CD4-positive, alpha-beta T cell (primary cell): ENCODE measurements at regions not wholly inside any gene's neighbourhood (a gene's known extent, or its start where the extent isn't known, plus 50 kb on each side); places are given as distances from the start of the nearest gene placed in this dataset.
A peak's percentile ranks its signal among the peaks of the same experiment; 100 is the strongest.

Source experiments
- ATAC-seq: fragments of 200-7000 bp; cut with Tn5 transposase; one replicate; pipeline ENCODE4 v1.10.0; 2022; ENCODE audit warnings: mild to moderate bottlenecking; ENCODE audit not compliant: poor library complexity
- CTCF ChIA-PET: fragments of 350-600 bp; sonication (Branson Sonifier 250); formaldehyde crosslinking; loops from one replicate; lab custom pipeline; 2021; ENCODE audit warnings: antibody characterized with exemption, inconsistent platforms; lab: Charles Lee
- POLR2A ChIA-PET: fragments of 350-600 bp; sonication (Branson Sonifier 250); formaldehyde crosslinking; loops from one replicate; lab custom pipeline; 2021; ENCODE audit warnings: antibody characterized with exemption, inconsistent platforms; lab: Charles Lee
- DNase-seq, 14 experiments: peaks; one replicate each; pipeline ENCODE4 v3.0.0-alpha.2; 2013 to 2020; ENCODE audit warnings: mixed read lengths in 2 of 14
- H3K27ac ChIP-seq, 2 donors: one replicate each; pipeline versions ENCODE4 v1.5.1 to v1.7.0; 2013; ENCODE audit warnings: low read length in 2 of 2, low read depth in 1 of 2, mild to moderate bottlenecking in 1 of 2
- H3K27me3 ChIP-seq, 2 experiments: 1 replicate in 1 of 2; 2 replicates in 1 of 2; pipeline versions ENCODE4 v1.6.1 to v1.7.0; 2013; ENCODE audit warnings: low read length in 2 of 2, control low read depth in 1 of 2, mild to moderate bottlenecking in 1 of 2, moderate library complexity in 1 of 2; ENCODE audit not compliant: insufficient read depth in 2 of 2, control insufficient read depth in 1 of 2
- H3K36me3 ChIP-seq: one replicate; pipeline ENCODE4 v1.6.1; 2013; ENCODE audit warnings: low read length, control low read depth; ENCODE audit not compliant: insufficient read depth
- H3K4me1 ChIP-seq: one replicate; pipeline ENCODE4 v1.6.1; 2013; ENCODE audit warnings: low read length, control low read depth; ENCODE audit not compliant: insufficient read depth
- H3K4me3 ChIP-seq: one replicate; pipeline ENCODE4 v1.5.1; 2013; ENCODE audit warnings: mild to moderate bottlenecking, low read length, moderate library complexity
- H3K9me3 ChIP-seq, 2 experiments: 1 replicate in 1 of 2; 2 replicates in 1 of 2; pipeline versions ENCODE4 v1.6.1 to v1.7.0; 2013; ENCODE audit warnings: low read length in 2 of 2, mild to moderate bottlenecking in 2 of 2, control low read depth in 1 of 2, moderate library complexity in 1 of 2; ENCODE audit not compliant: control insufficient read depth in 1 of 2, insufficient read depth in 1 of 2
- H3K27ac Mint-ChIP-seq: one replicate; pipeline ENCODE4 v1.8.0; 2020; ENCODE audit warnings: mixed read lengths
- H3K27me3 Mint-ChIP-seq: one replicate; pipeline ENCODE4 v1.8.0; 2021; ENCODE audit warnings: mixed read lengths
- H3K36me3 Mint-ChIP-seq: one replicate; pipeline ENCODE4 v1.8.0; 2021; ENCODE audit warnings: low read depth, mixed read lengths
- H3K4me1 Mint-ChIP-seq: one replicate; pipeline ENCODE4 v1.8.0; 2021; ENCODE audit warnings: low read depth, mixed read lengths
- H3K4me3 Mint-ChIP-seq: one replicate; pipeline ENCODE4 v1.8.0; 2020; ENCODE audit warnings: mild to moderate bottlenecking, mixed read lengths
- H3K9me3 Mint-ChIP-seq: one replicate; pipeline ENCODE4 v1.8.0; 2020; ENCODE audit warnings: mixed read lengths
- CTCF ChIP-seq: fragments of 200-600 bp; IDR thresholded peaks from one replicate; pipeline ENCODE4 v1.8.0; 2022; ENCODE audit warnings: antibody characterized with exemption, mild to moderate bottlenecking
- intact Hi-C, 2 experiments: fragments of 100-400 bp; cut with DNase I in 1 of 2; cut with micrococcal nuclease in 1 of 2; formaldehyde crosslinking; loops; one replicate each; pipeline versions ENCODE4 v1.15.1 to v1.9.0; 2023 to 2025; cut with DNase I, micrococcal nuclease

GRCh38 chr13:42497798-42498197, 76.2 kb upstream of the TNFSF11 start:
- no peaks in the 10 kb centered on the region for H3K27me3 ChIP-seq
- H3K9me3 ChIP-seq = no peaks in the 10 kb centered on the region
- no peak for TF ChIP-seq CTCF
- Mint-ChIP-seq H3K9me3 (no peaks in the 10 kb centered on the region), H3K36me3 (no peaks in the 10 kb centered on the region), H3K27me3 (no peaks in the 10 kb centered on the region), H3K4me3 (no peak overlapping the region), H3K27ac (no peak overlapping the region), H3K4me1 (peaks cover 21% of the 10 kb centered on the region)
- ATAC-seq (no peak), DNase-seq (no peak)
- H3K36me3 ChIP-seq = no peaks in the 10 kb centered on the region
- ChIA-PET CTCF (no interaction called here), POLR2A (no interaction called here)
- no peak overlapping the region for H3K4me3 ChIP-seq
- intact Hi-C loops = no loop called here
- no peak overlapping the region for H3K27ac ChIP-seq
- peaks cover 13% of the 10 kb centered on the region for H3K4me1 ChIP-seq

- H3K36me3 Mint-ChIP-seq = no peaks in the 10 kb centered on the region
- intact Hi-C loops = no loop called here
- Histone ChIP-seq H3K9me3 (no peaks in the 10 kb centered on the region), H3K36me3 (no peaks in the 10 kb centered on the region), H3K4me1 (peaks cover 12% of the 10 kb centered on the region), H3K27ac (no peak overlapping the region), H3K4me3 (no peak overlapping the region), H3K27me3 (no peaks in the 10 kb centered on the region)
- no peak for TF ChIP-seq CTCF
- no peak overlapping the region for H3K27ac Mint-ChIP-seq
- H3K4me3 Mint-ChIP-seq = no peak overlapping the region
- ChIA-PET POLR2A (no interaction called here), CTCF (no interaction called here)
- no peak for ATAC-seq
- H3K4me1 Mint-ChIP-seq = peaks cover 19% of the 10 kb centered on the region
- no peaks in the 10 kb centered on the region for H3K9me3 Mint-ChIP-seq
- DNase-seq = peak in 2 of 14 experiments; percentile 15 to 26
- no peaks in the 10 kb centered on the region for H3K27me3 Mint-ChIP-seq
These were observed 75.4 kb upstream of the TNFSF11 start for GRCh38 chr13:42498521-42498920.
